Dedifferentiated amniotic fluid mesenchymal stem cell (primary cell): ENCODE measurements at regions not wholly inside any gene's neighbourhood (a gene's known extent, or its start where the extent isn't known, plus 50 kb on each side); places are given as distances from the start of the nearest gene placed in this dataset.
A peak's percentile ranks its signal among the peaks of the same experiment; 100 is the strongest.
"Not testable (repeated sequence)": the region's sequence is repeated elsewhere in the genome, so short reads cannot be mapped to it uniquely, and the experiment has no call there.

Experiments
- DNase-seq: peaks from one replicate; pipeline ENCODE4 v3.0.0-alpha.2; 2016; ENCODE audit errors: extremely low spot score

- DNase-seq: no peak
These were observed 159.6 kb upstream of the TAS2R1 start for GRCh38 chr5:9789777-9790176.

DNA sequence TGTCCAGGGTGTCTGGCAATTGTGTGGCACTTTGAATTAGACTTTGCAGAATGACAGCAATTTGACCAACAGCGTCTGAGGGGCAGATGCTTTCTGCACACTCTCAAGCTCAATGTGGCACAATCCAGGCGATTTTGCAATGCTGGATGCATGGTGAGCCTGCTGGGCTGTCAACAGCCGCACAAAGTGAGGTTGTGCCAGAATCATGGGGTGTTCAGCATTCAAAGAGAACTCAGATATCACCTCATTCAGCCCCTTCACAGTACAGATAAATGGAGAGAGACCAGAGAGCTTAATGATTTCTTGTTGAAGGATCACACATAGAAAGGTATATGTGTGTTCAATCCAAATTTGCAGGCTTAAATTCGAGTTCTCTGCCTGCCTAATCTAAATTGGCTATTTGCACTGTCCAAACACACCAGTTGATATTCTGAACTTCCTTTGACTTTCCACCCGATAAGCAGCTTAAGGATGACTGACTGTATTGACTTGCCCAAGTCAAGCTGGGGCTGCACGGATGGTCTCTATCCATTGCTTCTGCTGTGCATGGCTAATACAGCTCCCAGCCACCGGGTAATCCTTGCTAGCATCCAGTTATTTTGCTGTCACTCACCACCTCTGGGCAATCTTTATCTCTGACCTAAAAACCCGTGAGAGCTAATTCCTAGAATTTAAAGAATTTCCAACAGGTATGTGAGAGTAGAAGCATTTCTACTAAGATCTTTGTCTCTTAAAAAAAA lies 157.9 kb upstream of the TAS2R1 start:
- DNase-seq: no peak

DNA sequence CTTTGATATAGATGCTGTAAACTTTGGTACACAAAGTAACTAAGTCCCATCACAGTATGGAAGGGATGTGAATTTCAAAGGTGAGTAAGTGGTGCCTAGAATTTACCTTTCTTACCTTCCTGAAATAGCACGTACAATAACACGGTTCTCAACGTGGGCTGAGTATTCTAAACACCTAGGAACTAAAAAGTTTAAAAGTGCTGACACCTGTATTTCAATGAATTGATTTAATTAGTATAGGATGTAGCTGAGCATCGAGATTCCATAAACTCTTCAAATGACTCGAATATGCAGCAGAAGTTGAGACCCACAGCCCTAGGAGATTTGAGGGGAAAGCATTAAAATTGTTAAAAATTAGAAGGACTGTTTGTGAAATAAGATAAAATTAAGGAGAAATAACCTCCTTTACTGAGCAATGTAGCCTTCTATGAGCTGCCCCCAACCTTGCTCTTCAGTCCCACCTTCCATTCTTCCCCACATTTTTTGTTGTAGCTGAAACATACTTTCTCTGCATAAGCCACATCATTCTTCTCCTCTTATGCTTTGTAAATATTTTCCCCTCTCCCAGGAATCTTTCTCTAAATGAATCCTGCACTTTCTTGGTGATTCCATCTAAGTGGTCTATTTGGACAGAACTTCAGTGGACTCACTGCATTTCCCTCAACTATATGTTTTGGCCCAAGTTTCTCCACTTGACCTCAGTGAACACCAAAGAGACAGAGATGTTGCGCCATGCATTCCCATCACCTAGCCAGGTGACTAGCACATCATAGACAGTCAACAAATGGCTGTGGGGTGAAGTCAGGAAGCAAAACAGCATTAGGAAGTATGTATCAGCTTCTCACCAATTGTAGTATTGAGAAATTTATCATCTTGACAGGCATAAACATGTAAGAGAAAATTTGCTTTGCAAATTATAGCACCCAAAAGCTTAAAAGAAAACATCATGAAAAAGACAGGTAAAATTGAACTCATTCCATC lies 156.5 kb upstream of the TAS2R1 start:
- no peak for DNase-seq

DNA sequence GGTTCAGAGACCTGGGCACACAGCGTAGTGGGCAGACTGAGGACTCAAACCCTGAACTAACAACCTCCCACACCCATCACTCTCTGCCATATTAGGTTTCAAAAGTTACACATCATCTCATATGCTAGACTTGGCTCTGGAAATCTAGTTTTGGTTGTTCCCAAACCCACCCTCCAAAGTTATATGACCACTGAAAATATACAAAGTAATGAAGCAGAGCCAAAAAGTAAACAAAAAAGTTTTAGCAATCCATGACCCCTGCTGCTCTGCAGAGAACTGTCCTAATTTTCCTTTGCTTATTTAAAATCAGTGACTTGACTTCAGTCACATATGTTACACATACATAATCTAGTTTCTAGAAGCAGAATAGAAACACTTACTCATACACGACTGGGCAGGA lies 155.6 kb upstream of the TAS2R1 start:
- no peak for DNase-seq

DNA sequence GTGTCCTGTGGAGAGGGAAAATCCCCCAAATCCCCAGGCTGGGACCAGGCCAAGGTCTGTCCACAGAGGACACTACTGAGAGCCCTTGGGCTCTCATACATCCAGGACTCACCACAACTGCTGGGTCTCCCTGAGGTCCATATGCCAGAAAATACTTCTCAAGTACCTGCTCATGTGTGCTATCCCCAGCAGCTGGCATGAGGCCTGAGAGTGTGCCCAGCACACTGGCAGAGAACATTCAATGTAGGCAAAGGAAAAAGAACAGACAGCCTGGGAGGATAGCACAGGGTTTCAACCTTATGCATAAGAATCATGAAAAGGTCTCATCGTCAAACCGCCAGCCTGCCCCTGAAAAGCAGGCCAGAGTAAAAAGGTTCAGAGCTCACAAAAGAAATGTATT lies 154.1 kb upstream of the TAS2R1 start:
- DNase-seq: no peak

DNA sequence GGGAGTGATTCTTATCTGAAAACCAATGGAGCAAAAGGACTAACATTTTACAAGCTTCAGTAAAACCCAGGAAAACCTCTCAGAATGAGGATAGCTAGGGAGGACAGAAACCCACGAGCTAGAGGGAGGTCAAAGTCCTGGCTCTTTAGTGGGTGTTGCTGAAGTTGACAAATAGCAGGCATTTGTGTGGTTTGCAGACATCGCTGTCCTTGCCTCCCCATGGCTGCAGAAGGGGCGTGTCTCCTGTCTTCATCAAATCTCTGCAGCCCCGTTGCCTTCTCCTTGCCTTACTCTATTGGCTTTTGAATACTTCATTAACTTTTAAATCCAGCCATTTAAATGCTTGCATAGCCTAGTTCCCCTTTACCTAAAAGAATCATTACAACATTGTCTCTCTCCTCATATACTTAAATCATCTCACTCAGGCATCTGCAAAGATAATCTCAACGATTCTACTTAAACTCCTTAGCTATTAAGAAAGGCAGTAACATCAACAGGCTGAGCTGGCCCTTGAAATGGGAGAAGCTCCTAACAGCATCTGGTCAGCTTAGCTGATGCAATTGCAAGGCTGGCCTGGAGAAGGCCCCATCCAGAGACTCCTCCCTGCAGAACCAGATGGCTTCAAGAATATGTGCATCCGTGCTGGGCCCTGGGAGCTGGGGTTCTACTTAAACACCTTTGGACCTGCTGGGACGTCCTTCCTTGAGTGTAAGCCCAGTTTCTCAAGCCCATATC lies 152.8 kb upstream of the TAS2R1 start:
- peak; percentile 85 for DNase-seq

GRCh38 chr5:9781890-9782289 lies 151.7 kb upstream of the TAS2R1 start:
- DNase-seq: no peak

- DNase-seq: no peak
These were observed 151.1 kb upstream of the TAS2R1 start for GRCh38 chr5:9781275-9781674.

- no peak for DNase-seq
These were observed 150.3 kb upstream of the TAS2R1 start for GRCh38 chr5:9780501-9780900.

DNA sequence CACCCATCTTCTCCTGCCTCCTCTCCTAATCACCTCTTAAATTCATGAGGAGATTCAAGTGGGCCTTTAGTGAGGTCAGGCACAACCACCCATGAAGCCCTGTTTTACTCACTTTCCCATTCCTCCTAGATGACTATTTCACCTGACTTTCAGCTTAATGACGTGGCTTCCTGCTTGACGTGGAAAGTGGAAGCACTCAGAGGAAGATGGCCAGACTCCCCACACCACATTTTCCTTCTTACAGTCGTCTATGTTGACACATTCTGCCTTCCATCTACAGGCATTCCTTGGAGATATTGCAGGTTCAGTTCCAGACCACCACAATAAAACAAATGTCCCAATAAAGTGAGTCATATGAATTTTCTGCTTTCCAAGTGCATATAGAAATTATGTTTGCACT lies 146.4 kb upstream of the TAS2R1 start:
- no peak for DNase-seq

GRCh38 chr5:9775339-9775738 lies 145.2 kb upstream of the TAS2R1 start:
- no peak for DNase-seq

DNA sequence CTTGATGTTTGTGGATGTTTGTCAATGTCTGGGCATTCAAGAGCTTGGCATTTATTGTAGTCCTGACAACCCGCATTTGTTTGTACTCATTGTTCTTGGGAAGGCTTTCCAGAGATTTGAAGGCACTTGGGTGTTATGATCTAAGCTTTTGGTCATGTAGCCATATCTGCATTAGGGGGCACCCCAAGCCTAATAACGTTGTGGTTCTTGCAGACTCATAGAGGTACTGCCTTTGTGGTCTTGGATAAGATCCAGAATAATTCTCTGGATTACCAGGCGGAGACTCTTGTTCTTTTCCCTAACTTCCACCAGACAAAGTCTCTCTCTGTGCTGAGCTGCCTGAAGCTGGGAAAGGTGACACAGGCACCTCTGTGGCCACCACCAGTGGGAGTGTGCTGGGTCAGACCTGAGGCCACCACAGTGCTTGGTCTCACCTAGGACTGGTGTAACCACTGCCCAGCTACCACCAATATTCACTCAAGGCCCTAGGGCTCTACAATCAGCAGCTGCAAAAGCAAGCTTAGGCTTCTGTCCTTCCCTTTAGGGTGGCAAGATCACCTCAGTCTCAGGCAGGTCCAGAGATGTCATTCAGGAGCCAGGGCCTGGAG lies 144.4 kb upstream of the TAS2R1 start:
- DNase-seq: no peak

GRCh38 chr5:9771079-9771478 lies 140.9 kb upstream of the TAS2R1 start:
- DNase-seq: no peak

DNA sequence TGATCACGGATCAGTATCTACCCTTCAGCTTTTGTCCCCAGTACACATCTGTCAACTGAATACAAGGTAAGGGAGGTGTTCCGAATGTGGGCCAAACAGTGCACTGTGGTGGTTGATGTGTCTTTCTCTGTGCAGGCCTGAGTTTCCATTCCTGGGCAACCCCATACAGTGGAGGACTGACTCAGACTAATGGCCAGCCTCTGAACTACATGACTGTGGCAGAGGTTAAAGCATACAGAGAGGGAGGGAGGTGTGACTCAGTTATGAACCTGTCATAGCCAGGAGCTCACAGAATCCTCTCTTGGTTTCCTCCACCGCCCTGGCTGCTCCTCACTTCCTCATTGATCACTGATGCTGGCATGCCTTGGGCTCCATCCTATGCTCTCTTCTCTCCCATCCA lies 136.4 kb upstream of the TAS2R1 start:
- DNase-seq: no peak

GRCh38 chr5:9765419-9766140 lies 135.4 kb upstream of the TAS2R1 start:
- no peak for DNase-seq

GRCh38 chr5:9761706-9762105 lies 131.6 kb upstream of the TAS2R1 start:
- DNase-seq: no peak

DNA sequence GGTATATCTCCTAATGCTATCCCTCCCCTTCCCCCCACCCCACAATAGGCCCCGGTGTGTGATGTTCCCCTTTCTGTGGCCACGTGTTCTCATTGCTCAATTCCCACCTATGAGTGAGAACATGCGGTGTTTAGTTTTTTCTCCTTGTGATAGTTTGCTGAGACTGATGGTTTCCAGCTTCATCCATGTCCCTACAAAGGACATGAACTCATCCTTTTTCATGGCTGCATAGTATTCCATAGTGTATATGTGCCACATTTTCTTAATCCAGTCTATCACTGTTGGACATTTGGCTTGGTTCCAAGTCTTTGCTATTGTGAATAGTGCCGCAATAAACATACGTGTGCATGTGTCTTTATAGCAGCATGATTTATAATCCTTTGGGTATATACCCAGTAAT lies 122.5 kb upstream of the TAS2R1 start:
- not testable (repeated sequence) for DNase-seq

DNA sequence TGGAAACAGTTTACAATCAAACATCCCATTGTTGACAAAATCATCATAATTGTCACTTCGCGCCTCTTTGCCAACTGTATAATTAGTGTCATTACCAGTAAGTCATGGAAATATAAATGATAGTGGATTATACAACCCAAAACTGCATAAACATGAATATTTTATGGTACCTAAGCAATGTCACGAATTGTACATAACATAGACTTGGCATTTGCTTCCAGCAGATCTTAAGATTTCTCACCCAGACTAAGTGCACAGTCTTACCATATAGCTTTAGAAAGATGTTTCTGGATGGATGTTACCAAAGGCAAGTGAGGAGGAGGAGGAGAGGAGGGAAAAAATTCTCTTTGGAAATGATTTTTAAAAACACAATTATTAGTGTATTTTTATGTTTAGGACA lies 113.4 kb upstream of the TAS2R1 start:
- no peak for DNase-seq

GRCh38 chr5:9742848-9743247 lies 112.7 kb upstream of the TAS2R1 start:
- DNase-seq: no peak

DNA sequence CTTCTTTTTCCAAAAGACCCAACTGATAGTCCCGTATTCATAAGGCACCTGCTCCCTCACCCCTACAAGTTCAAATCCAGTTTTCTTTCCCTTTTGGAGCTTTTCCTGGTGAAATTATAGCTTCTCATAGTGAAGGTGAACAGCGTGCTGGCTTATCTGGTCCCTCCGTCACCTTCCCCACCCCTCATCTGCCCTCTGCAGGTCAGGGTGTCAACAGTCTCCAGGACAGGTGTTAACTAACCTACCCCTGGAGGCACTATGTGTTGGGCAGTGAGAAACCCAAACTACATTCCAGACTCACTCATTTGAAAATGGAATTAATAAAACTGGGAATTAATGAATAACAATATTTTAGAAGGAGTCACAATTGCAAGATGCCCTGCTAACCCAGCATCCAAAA lies 109.0 kb upstream of the TAS2R1 start:
- DNase-seq: no peak

DNA sequence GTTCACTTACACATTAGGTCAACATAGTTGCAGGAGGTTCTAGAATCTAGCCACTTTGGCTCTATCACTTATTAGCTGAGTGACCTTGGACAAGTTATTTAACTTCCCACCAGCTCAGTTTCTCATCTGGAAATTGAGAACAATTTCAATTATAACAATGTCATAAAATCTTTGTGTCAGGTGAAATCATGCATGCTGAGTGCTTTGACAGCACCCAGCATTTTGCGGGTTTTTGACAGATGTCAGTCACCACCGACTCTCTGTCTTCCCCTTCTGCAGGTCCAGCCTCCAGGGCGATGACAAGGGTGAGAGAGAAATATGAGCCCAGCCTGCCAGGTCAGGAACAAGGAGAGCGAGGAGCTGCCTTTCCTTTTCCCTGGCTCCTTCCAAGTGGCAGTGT lies 107.1 kb upstream of the TAS2R1 start:
- DNase-seq: no peak
